GM12872 (cell line): ENCODE measurements at regions not wholly inside any gene's neighbourhood (a gene's known extent, or its start where the extent isn't known, plus 50 kb on each side); places are given as distances from the start of the nearest gene placed in this dataset.

ENCODE experiments used
- CTCF ChIP-seq: IDR thresholded peaks from 3 replicates; pipeline ENCODE4 v1.5.1; 2011; ENCODE audit warnings: low read depth, mild to moderate bottlenecking, low read length, moderate library complexity; ENCODE audit not compliant: insufficient read depth

- TF ChIP-seq CTCF, result no peak
Measured at GRCh38 chr1:157302199-157302497, 164.0 kb upstream of the ETV3 start.

- TF ChIP-seq CTCF, result no peak
Measured at GRCh38 chr1:157301477-157302198, 163.4 kb upstream of the ETV3 start.

- TF ChIP-seq CTCF, result no peak
Measured at GRCh38 chr1:157292809-157293564, 154.8 kb upstream of the ETV3 start.

GRCh38 chr1:157292302-157292701 lies 154.1 kb upstream of the ETV3 start:
- no peak for TF ChIP-seq CTCF

- no peak for TF ChIP-seq CTCF
Measured at GRCh38 chr1:157291083-157291482, 152.9 kb upstream of the ETV3 start.

- no peak for TF ChIP-seq CTCF
Measured at GRCh38 chr1:157289424-157290105, 151.4 kb upstream of the ETV3 start.

- TF ChIP-seq CTCF, result no peak
Measured at GRCh38 chr1:157288996-157289395, 150.8 kb upstream of the ETV3 start.
